HTR-8/SVneo (cell line): ENCODE measurements at regions not wholly inside any gene's neighbourhood (a gene's known extent, or its start where the extent isn't known, plus 50 kb on each side); places are given as distances from the start of the nearest gene placed in this dataset.
A peak's percentile ranks its signal among the peaks of the same experiment; 100 is the strongest.

ENCODE experiments used
- DNase-seq: peaks from one replicate; pipeline ENCODE4 v3.0.0; 2011; ENCODE audit warnings: low spot score, mixed read lengths; ENCODE audit not compliant: insufficient read length
- FAIRE-seq: peaks from 2 replicates; lab custom pipeline; 2011; peaks lifted over from hg19 to GRCh38; lab: Jason Lieb, UNC

DNA sequence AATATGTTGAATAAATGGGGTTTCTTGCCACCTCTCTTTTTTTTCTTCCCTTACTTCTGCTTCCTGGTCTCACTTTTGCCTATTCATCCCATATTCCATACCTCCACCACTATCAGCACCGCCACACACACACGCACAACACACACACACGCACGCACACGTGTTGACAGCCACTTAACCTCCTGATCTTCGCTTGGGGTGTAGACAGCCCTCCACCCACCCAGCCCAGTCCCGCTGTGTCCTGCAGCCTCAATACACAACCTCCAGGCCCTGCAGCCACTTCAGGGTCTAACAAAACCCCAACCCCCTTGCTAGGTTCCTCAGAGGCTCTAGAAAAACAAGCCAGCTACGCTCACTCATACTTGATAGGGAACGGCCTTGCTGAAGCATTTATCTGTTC is 72.3 kb downstream of the LINC00237 start:
- no peak for FAIRE-seq
- no peak for DNase-seq

DNA sequence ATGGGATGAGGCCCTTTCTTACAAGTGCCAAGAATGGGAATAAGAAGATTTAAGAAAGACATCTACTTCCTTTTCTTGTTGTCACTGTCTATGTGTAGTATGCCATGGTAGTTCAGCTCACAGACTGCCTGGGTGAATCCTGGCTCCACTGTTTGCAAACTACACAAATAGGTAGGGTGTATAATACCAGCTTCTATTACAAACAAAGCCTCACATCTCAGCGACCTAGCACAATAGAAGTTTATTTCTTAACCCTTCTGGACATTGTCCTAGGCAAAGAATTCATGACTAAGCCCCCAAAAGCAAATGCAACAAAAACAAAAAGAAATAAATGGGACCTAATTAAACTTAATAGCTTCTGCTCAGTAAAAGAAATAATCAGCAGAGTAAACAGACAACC is 74.5 kb downstream of the LINC00237 start:
- DNase-seq (no peak), FAIRE-seq (no peak)

DNA sequence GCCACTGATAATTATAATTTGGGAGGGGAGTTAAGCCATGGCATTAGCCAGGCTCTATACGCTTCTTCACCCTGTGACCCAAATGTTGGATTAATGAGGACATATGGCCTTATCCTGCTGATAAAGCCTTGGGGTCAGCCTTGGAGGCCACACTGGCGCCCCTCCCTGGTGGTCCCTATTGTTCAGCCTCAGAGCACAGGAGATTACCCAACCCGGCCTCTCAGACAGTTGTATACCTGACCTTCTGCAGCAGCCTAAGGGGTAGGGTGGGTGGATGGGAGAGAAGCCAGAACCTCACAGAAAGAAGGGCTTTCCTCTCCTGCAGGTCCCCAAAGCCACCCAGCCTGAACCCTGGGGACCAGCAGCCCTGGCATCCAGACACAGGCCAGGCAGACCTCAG is 76.8 kb downstream of the LINC00237 start:
- no peak for FAIRE-seq
- no peak for DNase-seq

DNA sequence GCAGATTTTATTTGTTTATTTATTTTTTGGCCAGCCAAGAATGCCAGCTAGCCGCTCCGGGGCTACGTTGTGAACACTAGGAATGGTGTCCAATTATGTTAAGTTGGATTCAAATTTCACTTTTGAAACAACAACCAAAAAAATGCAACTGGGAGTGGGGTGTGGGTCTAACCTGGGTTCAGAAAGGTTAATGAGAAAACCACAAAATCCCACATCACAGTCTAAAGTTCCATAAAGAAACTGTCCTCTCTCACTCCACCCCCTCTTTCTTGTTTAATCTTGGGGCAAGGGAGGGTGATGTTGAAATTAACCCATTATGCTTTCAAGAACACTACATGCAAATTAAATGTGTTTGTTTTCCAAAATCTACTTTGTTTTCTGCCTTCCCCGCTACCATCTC is 77.2 kb downstream of the LINC00237 start:
- DNase-seq (no peak), FAIRE-seq (no peak)

DNA sequence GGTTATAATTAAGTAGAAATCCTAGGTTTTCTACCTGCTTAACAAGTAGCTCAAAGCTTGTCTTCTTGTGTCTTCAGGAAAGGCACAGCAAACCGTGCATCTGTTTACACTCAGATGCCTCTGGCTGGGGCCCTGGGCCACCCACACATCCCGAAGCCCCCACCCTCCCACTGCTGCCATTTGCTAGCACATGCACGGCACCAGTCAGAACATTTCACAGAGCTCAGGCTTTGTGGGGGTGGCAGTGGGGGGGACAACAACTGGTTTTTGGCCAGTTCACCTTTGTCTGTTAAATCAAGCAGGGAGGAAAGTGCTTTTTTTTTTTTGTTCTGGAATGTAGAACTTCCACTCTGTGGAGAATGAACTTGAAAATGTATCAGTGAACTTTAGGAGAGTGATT is 77.7 kb downstream of the LINC00237 start:
- DNase-seq, result no peak
- no peak for FAIRE-seq

DNA sequence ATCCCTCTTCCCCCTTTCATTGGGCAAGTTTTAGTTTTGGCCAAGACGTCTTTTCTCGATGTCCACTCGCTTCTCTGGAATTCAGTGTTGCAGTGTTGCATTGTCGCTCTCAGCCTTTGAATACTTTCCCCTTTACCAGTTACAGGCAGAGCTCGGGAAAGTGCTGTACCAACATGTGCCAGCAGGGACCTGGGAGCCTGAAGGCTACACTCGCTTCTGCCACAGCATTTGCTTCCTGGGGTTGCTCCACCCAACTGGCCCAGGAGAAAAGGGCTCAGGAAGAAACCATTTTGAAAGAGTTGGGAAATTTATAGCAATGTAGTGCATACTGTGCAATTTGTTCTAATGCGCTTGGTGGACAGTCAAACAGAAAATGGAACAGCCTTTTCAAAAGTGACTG is 78.6 kb downstream of the LINC00237 start:
- DNase-seq (peak; percentile 33), FAIRE-seq (no peak)

DNA sequence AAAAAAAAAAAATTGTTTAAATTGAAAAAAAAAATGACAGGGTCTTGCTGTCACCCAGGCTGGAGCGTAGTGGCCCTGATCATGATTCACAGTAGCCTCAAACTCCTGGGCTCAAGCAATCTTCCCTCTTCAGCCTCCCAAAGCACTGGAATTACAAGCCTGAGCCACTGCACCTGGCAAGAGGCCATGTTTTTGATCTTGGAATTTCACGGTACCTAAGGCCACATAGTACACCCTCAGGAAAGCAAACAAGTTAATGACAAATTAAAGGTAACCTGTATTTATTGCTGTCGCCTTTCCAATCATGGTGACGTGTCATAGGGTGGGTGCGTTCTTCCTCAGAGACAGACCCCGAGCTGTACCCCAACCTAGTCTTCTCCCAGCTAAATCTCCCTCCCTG is 79.2 kb downstream of the LINC00237 start:
- FAIRE-seq (no peak), DNase-seq (no peak)

DNA sequence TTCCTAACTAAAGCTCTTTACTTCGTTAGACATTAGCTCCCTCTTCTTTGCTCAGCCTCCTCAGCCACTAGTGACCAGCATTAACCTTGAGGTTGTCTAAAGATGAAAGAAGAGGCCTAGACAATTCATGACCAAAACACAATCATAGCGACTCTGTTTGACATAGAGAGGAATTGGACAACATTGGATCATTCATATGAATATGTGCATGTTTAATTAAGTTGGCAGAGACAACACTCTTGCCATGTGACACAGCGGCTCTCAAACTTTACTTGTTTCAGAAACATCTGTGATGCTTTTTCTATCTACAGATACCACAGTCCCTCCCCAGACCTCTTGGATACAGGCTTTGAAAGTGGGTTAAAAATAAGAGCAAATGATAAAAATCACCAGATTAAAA is 81.7 kb downstream of the LINC00237 start:
- DNase-seq, result no peak
- FAIRE-seq, result no peak

DNA sequence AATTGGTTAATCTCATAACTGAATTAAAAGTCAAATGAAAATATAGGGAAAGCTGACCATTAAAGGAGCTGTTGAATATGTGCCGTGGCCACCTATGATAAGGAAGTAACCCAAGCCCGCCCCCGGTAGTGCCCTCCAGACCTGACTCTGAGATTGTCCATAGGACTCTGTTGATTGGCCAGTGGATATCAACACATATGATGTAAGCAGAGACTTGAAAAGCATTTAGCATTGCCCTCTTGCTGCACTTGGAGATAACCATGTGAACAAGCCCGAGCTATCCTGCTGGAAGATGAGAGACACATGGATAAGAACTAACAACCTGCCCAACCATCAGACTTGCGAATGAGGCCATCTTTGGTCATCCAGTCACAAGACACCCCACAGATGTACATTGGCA is 83.2 kb downstream of the LINC00237 start:
- DNase-seq, result no peak
- no peak for FAIRE-seq

DNA sequence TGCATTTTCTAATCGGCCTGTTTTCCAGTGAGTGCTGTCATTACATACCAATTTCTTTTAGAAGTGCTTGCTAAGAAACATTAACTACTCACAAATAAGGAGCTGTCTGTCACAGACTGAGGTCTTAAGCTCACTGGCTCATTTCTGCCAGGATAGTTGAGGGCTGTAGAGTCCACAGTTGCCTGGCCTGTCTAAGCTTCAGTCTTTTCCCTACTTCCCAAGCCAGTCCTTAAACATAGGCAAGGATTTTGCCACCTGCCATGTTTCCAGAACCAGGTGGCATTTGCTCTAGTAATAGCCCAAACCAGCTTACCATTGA is 84.7 kb downstream of the LINC00237 start:
- DNase-seq (no peak), FAIRE-seq (no peak)

DNA sequence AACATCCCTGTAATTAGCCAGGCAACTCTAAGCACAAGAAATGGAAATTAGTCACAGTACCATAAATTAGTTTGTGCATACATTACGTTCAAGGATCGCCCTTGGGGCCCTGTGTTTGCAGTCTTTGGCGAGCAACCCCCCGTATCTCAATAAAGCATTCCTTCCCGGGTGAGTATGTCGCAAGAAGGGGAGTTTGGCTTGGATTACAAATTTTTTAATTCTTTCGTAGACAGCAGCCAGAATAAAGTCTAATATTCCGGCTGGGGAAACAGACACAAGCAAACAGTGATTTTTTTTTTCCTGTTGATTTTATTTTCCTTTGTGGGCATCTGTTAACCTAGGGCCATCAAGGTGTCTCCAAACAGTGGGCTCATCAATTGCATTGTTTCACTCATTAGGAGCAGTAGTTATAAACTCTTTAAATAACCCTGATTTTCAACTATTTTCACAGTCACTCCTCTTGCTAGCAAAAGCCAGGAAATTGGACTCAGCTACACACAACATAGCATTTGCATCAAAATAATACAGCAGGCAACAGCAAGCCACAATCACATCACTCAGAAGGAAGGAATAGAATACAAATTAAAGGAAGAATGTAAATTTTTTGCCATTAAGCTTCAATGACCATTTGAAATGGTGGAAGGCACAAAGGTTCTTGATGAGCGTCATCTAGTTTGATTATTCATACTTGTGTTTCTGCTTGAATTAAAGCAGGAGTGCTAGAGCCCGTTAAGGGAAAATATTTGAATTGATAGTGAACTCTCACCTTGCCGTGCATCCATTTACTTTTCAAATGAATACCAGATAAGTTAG is 85.3 kb downstream of the LINC00237 start:
- DNase-seq (no peak), FAIRE-seq (no peak)

DNA sequence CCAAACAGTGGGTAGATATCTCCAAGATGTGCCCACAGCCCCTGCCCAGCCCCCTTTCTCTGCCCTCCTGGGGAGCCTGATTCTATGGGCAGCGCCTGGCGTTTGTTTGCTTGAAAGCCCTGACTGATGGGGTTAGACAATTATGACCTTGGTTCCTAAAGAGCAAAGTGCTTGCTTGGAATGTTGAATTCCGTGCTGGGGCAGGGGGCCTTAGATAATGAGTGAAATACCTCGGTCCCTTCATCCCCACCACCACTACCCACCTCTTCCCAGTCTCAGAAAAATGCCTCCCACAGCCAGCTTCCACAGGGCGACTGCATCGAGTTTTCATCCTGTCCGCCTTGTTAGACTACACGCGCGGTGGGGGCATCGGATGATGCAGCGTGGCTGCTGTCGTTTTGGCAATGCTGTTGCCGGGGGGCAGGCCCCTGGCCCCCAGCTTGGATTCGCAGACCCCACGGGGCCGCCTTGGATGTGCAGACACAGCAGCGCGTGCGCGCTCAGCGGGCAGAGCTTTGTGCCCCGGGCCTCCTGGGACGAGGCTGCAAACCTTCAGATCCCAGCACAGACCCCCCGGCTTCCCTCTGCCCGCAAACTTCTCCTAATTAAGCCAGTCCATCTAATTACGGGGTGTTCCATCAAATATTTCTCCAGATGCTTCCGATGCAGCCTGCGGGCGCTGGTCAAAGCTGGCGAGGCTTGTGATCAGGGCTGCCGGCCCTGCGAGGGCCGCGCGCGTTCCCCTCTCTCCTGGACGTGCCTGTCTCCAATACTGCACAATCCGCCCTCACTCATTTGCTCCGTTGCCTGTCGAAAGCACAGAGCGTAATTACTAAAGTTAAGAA is 86.1 kb downstream of the LINC00237 start:
- no peak for FAIRE-seq

DNA sequence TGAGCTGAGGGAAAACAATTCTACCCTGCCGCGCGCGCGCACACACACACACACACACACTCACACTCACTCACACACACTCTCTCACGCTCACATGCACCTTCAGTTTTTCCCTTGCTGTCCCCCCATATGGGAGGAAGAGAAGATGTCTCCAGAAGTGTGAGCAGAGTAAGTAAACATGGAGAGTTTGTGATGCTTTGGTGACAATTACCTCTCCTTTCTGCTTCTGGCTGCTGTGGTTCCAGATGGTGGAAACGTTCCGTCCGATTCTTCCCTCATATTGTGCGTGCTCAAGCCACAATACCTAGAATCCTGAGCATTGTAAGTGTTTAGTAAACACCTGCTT is 86.7 kb downstream of the LINC00237 start:
- FAIRE-seq, result no peak

More for the DNA sequence above, 86.1 kb downstream of the LINC00237 start:
- DNase-seq, result no peak

DNA sequence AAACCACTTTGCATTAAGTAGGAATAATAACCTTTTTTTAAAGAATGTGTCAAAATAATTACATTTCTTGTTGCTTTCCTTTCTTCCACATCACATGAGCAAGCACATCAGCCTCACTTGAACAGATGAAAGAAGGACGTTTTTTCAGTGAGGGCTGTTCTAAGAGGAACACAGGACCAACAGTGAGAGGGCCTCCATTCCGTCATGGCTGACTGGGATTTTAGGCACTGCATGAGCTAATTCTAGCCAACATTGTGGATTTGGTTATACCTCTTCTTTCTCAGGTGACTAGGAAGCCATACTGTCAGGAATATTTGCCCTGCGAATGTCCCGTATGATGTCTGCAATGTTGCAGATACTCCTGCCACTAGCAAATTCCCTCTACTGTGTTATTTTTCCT is 87.6 kb downstream of the LINC00237 start:
- no peak for DNase-seq
- no peak for FAIRE-seq

More for the DNA sequence above, 86.7 kb downstream of the LINC00237 start:
- no peak for DNase-seq

DNA sequence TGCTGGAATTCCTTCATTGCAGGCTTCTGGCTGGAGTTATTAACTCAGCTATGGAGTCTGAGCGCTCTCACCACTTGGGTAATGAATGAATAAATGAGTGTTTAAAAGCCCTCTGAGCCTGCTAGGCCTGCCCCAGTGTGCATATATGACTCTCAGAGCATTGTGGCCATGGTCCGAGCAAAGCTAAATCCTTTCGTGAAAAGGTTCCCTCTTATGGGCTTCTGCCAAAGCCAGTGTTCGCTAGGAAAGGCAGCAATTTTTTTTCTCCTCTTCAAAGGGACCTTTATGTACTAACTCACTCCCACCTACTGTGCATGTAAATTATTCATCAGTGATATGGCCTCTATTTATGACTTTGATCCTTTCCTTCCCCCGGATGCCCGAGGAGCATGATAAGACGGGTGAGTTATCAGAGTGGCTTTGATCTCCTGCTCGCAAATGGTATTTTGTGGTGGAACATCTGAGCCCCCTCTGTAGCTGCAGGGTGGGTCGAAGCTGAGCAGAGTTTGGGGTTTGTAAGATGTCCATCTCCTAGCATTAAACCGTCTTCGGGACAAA is 88.6 kb downstream of the LINC00237 start:
- no peak for FAIRE-seq
- DNase-seq, result no peak

DNA sequence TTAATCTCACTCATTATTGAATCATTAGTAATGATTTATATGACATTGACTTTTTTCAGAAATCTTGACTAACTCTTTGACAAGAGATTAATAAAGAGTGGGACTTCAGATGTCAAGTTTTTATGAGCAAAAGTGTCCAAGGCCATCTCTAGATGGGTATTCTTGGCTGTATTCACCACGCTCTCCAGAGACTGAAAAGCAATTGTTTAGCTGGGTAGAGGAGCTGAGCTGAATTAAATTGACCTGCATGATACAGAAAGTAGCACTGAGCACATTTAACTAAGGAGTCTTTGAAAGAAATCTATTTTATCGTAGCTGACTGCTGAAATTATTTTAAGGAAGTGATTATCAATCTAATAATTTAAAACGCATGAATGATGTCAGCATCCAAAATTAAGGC is 89.4 kb downstream of the LINC00237 start:
- FAIRE-seq (no peak), DNase-seq (no peak)

DNA sequence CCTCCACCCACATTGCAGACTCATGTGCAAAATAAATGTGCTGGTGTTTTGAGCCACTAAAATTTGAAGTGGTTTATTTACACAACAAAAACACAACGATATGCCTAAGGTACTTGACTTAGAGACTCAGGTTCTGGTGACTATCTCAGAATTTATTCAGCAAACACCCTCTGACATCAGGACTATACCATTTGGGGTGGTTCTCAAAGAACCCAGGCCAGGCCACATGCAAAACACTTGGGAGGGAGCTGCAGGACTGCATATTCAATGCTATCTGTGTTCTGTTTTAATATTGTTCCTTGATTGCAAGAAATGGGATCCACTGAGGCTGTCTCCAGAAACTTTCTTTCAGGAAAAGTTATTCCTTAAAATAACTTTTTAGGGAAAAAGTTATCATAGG is 91.6 kb downstream of the LINC00237 start:
- FAIRE-seq, result no peak
- no peak for DNase-seq

DNA sequence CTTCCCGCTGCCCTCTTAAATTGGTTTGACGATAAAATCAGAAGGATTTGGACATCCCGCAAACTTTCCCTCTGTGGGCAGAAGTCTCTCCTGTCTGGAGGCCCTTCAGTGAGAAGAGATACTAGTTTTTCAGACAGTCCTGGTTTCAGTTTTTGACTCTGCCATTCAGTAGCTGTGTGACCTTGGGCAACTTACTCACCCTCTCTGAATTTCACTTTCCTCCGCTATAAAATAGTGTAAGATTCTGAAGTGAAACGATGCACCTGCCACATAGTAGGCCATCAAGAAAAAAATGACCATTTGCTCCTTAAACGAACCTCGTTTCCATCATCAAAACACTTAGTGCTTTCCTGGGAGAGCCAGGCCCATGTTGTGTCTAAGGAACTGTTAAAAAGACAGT is 97.2 kb downstream of the LINC00237 start:
- no peak for DNase-seq
- no peak for FAIRE-seq

DNA sequence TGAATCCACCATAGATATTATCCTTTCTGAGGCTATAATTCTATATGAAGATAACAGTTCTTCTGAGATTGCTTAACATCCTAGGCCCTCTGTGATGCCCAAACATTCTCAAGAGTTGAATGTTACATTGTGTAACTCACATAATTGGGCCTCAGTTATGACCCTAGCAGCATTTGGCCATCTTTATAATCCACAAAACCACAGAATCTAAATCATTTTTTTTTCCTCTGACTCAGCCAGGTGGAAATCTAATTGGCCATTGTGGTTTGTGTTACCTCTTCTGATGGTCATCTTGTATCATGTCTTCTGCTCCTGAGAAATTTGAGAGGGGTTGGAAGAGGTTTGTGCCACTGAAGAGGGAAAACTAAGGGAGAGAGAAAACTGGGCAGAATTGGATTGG is 99.5 kb downstream of the LINC00237 start:
- DNase-seq, result no peak
- FAIRE-seq, result no peak

DNA sequence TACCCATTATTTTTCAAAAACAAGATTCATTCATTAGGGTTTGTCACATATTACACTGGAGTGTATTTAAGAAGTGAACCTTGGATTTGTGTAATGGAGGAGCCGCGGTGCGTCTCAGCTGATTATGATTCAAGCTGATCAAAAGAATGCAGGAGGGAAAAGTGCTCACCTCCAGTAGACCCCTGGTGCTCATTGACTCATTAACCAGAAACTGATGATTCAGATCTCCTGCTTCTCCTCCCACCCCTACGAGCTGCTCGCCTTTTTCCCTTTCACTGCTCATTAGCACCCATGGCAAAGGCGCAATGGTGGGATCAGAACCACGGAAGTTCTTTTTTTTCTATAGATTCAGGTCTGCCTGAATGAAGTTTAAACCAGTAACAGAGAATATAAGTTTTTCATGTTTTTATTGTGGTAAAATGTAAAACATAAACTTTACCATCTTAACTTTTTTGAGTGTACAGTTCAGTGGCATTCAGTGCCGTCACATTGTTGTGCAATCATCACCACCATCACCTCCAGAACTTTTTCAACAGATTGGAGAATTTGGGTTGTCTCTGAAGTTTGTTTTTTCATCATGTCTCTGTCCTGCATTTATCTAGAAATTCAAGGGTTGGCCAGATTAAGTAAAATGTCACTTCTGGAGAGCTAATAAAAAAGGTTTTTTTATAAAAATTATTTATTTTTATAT is 101.6 kb downstream of the LINC00237 start:
- FAIRE-seq (no peak), DNase-seq (no peak)

DNA sequence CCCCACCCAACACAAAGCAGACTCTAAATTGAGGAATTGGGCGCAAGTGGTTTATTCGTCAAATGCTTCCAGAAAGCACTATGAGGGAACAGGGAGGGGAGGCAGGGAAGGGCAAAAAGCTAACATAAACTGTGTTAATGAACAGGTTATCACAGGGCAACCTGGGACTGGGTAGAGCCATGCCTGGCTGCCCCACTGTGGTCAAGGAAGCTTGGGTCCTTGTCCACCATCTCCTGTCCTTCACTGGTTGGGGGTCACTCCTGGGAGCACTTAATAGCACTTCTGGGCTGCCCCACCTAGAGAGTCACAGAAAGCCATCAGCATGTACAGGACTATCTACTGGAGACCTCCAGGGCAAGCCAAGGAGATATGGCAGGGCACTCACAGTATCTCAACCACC is 102.3 kb downstream of the LINC00237 start:
- FAIRE-seq (no peak), DNase-seq (no peak)
